Smooth muscle cell (in vitro differentiated cells): ENCODE measurements at regions not wholly inside any gene's neighbourhood (a gene's known extent, or its start where the extent isn't known, plus 50 kb on each side); places are given as distances from the start of the nearest gene placed in this dataset.

Experiments
- DNase-seq: peaks from one replicate; lab custom pipeline; 2025; ENCODE audit not compliant: unreplicated experiment; lab: John Stamatoyannopoulos, UW
- H2AFZ ChIP-seq: fragments of 200-600 bp; sonication (generic); 2 replicates; pipeline ENCODE4 v1.6.0; 2016; ENCODE audit warnings: antibody characterized with exemption, low read depth, mild to moderate bottlenecking
- H3F3A ChIP-seq: fragments of 200-600 bp; sonication (generic); 2 replicates; pipeline ENCODE4 v1.6.0; 2017; ENCODE audit warnings: antibody characterized with exemption, low read depth
- H3K27ac ChIP-seq: fragments of 200-600 bp; sonication (generic); 2 replicates; pipeline ENCODE4 v1.5.1; 2016; ENCODE audit warnings: low read depth, mild to moderate bottlenecking
- H3K27me3 ChIP-seq: fragments of 200-600 bp; sonication (generic); 2 replicates; pipeline ENCODE4 v1.6.1; 2016; ENCODE audit warnings: low read depth, mild to moderate bottlenecking
- H3K36me3 ChIP-seq: fragments of 200-600 bp; sonication (generic); 2 replicates; pipeline ENCODE4 v1.5.1; 2016; ENCODE audit warnings: low read depth
- H3K4me1 ChIP-seq: fragments of 200-600 bp; sonication (generic); 2 replicates; pipeline ENCODE4 v1.5.1; 2016; ENCODE audit warnings: low read depth
- H3K4me2 ChIP-seq: fragments of 200-600 bp; sonication (generic); 2 replicates; pipeline ENCODE4 v1.6.0; 2016; ENCODE audit warnings: mild to moderate bottlenecking
- H3K4me3 ChIP-seq: fragments of 200-600 bp; sonication (generic); 2 replicates; pipeline ENCODE4 v1.5.1; 2016; ENCODE audit warnings: mild to moderate bottlenecking
- H3K79me2 ChIP-seq: fragments of 200-600 bp; sonication (generic); 2 replicates; pipeline ENCODE4 v1.6.0; 2016; ENCODE audit warnings: low read depth, mild to moderate bottlenecking
- H3K9ac ChIP-seq: fragments of 200-600 bp; sonication (generic); 2 replicates; pipeline ENCODE4 v1.6.0; 2016; ENCODE audit warnings: low read depth
- H3K9me3 ChIP-seq: fragments of 200-600 bp; sonication (generic); replicated peaks from 2 replicates; pipeline ENCODE4 v1.5.1; 2016; ENCODE audit warnings: low read depth
- H4K20me1 ChIP-seq: fragments of 200-600 bp; sonication (generic); 2 replicates; pipeline ENCODE4 v1.6.0; 2016; ENCODE audit warnings: low read depth
- CTCF ChIP-seq: fragments of 200-600 bp; sonication (generic); IDR thresholded peaks from 2 replicates; pipeline ENCODE4 v1.5.1; 2017; ENCODE audit warnings: borderline replicate concordance, mild to moderate bottlenecking, antibody characterized with exemption; ENCODE audit not compliant: insufficient read depth, poor library complexity, severe bottlenecking
- WGBS: methylation state at CpG from one replicate; pipeline ENCODE4 v1.1.7; 2016; ENCODE audit warnings: low lambda C conversion rate; 5-methylcytosine and 5-hydroxymethylcytosine counted together

GRCh38 chr11:15649371-15650104 is 534.8 kb downstream of the INSC start:
- Histone ChIP-seq H3K36me3 (no peaks in the 10 kb centered on the region), H3F3A (peaks cover 22% of the 10 kb centered on the region), H3K27ac (peak overlapping the region; percentile 88), H3K4me1 (peaks cover 23% of the 10 kb centered on the region), H3K4me2 (peak overlapping the region; percentile 52), H4K20me1 (no peaks in the 10 kb centered on the region), H3K9me3 (no peaks in the 10 kb centered on the region), H3K4me3 (no peak overlapping the region), H3K9ac (no peak overlapping the region), H2AFZ (no peak overlapping the region), H3K27me3 (no peaks in the 10 kb centered on the region), H3K79me2 (no peaks in the 10 kb centered on the region)
- DNase-seq: no peak
- TF ChIP-seq CTCF: no peak
- 14% methylated on average over 14 of the region's 14 CpGs for WGBS

- H3K27me3 ChIP-seq: no peaks in the 10 kb centered on the region
- peaks cover 22% of the 10 kb centered on the region for H3F3A ChIP-seq
- peak; percentile 94 for DNase-seq
- no peaks in the 10 kb centered on the region for H4K20me1 ChIP-seq
- peak overlapping the region; percentile 88 for H3K27ac ChIP-seq
- H3K4me2 ChIP-seq: peak overlapping the region; percentile 85
- H3K9me3 ChIP-seq: no peaks in the 10 kb centered on the region
- H3K4me3 ChIP-seq: peak overlapping the region; percentile 45
- peak overlapping the region; percentile 91 for H2AFZ ChIP-seq
- peaks cover 23% of the 10 kb centered on the region for H3K4me1 ChIP-seq
- peak overlapping the region; percentile 79 for H3K9ac ChIP-seq
- no peaks in the 10 kb centered on the region for H3K79me2 ChIP-seq
- WGBS: 3% methylated on average over 34 of the region's 41 CpGs
- no peaks in the 10 kb centered on the region for H3K36me3 ChIP-seq
- TF ChIP-seq CTCF: peak; percentile 96
Observed at GRCh38 chr11:15650105-15650938, 535.6 kb downstream of the INSC start.

GRCh38 chr11:15651033-15651432 is 536.3 kb downstream of the INSC start:
- H3K27ac ChIP-seq: peak overlapping the region; percentile 88

More at GRCh38 chr11:15651033-15651432, 536.3 kb downstream of the INSC start:
- Histone ChIP-seq H3K9me3 (no peaks in the 10 kb centered on the region), H3K36me3 (no peaks in the 10 kb centered on the region), H3K4me1 (peaks cover 23% of the 10 kb centered on the region), H2AFZ (no peak overlapping the region), H4K20me1 (no peaks in the 10 kb centered on the region), H3K27me3 (no peaks in the 10 kb centered on the region), H3K4me3 (no peak overlapping the region), H3K9ac (peak overlapping the region; percentile 79), H3F3A (peaks cover 22% of the 10 kb centered on the region), H3K4me2 (peak overlapping the region; percentile 85), H3K79me2 (no peaks in the 10 kb centered on the region)
- WGBS: 86% methylated on average over 22 of the region's 22 CpGs
- no peak for DNase-seq
- TF ChIP-seq CTCF: no peak
